ENCODE measurements at regions not wholly inside any gene's neighbourhood (a gene's known extent, or its start where the extent isn't known, plus 50 kb on each side); places are given as distances from the start of the nearest gene placed in this dataset.
"Not testable (repeated sequence)": the region's sequence is repeated elsewhere in the genome, so short reads cannot be mapped to it uniquely, and the experiment has no call there.

GRCh38 chr4:183816882-183817509 lies 88.1 kb upstream of the STOX2 start:
- H3K36me3 ChIP-seq (ENCODE audit: insufficient read depth, low read length) = no peaks in the 10 kb centered on the region
- H3K27me3 ChIP-seq (ENCODE audit: control insufficient read depth in 1 of 2, insufficient read depth in 2 of 2, low read length in 2 of 2) = no peaks in the 10 kb centered on the region
- no peak overlapping the region for H3K9ac ChIP-seq (ENCODE audit: low read length)
- no peak overlapping the region for H3K4me3 ChIP-seq (ENCODE audit: low read depth in 1 of 2, low read length in 2 of 2)
- no peaks in the 10 kb centered on the region for H3K9me3 ChIP-seq (ENCODE audit: low read length)
- H3K4me1 ChIP-seq (ENCODE audit: insufficient read depth, low read length) = no peaks in the 10 kb centered on the region
- H3K27ac ChIP-seq (ENCODE audit: low read depth, low read length) = no peak overlapping the region

GRCh38 chr4:183818591-183818990 lies 86.5 kb upstream of the STOX2 start:
- not testable (repeated sequence) for H3K9ac ChIP-seq (ENCODE audit: low read length); H3K27ac ChIP-seq (ENCODE audit: low read depth, low read length); H3K27me3 ChIP-seq (ENCODE audit: control insufficient read depth in 1 of 2, insufficient read depth in 2 of 2, low read length in 2 of 2); H3K9me3 ChIP-seq (ENCODE audit: low read length); H3K36me3 ChIP-seq (ENCODE audit: insufficient read depth, low read length); H3K4me3 ChIP-seq (ENCODE audit: low read depth in 1 of 2, low read length in 2 of 2); H3K4me1 ChIP-seq (ENCODE audit: insufficient read depth, low read length)

- no peaks in the 10 kb centered on the region for H3K9me3 ChIP-seq (ENCODE audit: low read length)
- no peaks in the 10 kb centered on the region for H3K27me3 ChIP-seq (ENCODE audit: control insufficient read depth in 1 of 2, insufficient read depth in 2 of 2, low read length in 2 of 2)
- no peaks in the 10 kb centered on the region for H3K36me3 ChIP-seq (ENCODE audit: insufficient read depth, low read length)
- no peaks in the 10 kb centered on the region for H3K4me1 ChIP-seq (ENCODE audit: insufficient read depth, low read length)
- no peak overlapping the region for H3K9ac ChIP-seq (ENCODE audit: low read length)
- no peak overlapping the region for H3K4me3 ChIP-seq (ENCODE audit: low read depth in 1 of 2, low read length in 2 of 2)
- no peak overlapping the region for H3K27ac ChIP-seq (ENCODE audit: low read depth, low read length)
Measured at GRCh38 chr4:183821076-183821853, 83.8 kb upstream of the STOX2 start.

GRCh38 chr4:183823434-183823833 lies 81.7 kb upstream of the STOX2 start:
- Histone ChIP-seq H3K36me3 (ENCODE audit: insufficient read depth, low read length) (no peaks in the 10 kb centered on the region), H3K4me3 (ENCODE audit: low read depth in 1 of 2, low read length in 2 of 2) (no peak overlapping the region), H3K9ac (ENCODE audit: low read length) (no peak overlapping the region), H3K4me1 (ENCODE audit: insufficient read depth, low read length) (no peaks in the 10 kb centered on the region), H3K27me3 (ENCODE audit: control insufficient read depth in 1 of 2, insufficient read depth in 2 of 2, low read length in 2 of 2) (no peaks in the 10 kb centered on the region), H3K27ac (ENCODE audit: low read depth, low read length) (no peak overlapping the region), H3K9me3 (ENCODE audit: low read length) (no peaks in the 10 kb centered on the region)

- Histone ChIP-seq H3K9me3 (ENCODE audit: low read length) (no peaks in the 10 kb centered on the region), H3K9ac (ENCODE audit: low read length) (no peak overlapping the region), H3K36me3 (ENCODE audit: insufficient read depth, low read length) (no peaks in the 10 kb centered on the region), H3K27ac (ENCODE audit: low read depth, low read length) (no peak overlapping the region), H3K4me3 (ENCODE audit: low read depth in 1 of 2, low read length in 2 of 2) (no peak overlapping the region), H3K27me3 (ENCODE audit: control insufficient read depth in 1 of 2, insufficient read depth in 2 of 2, low read length in 2 of 2) (no peaks in the 10 kb centered on the region), H3K4me1 (ENCODE audit: insufficient read depth, low read length) (peaks cover 3% of the 10 kb centered on the region)
Measured at GRCh38 chr4:183825346-183825745, 79.8 kb upstream of the STOX2 start.

- Histone ChIP-seq H3K9me3 (ENCODE audit: low read length) (no peaks in the 10 kb centered on the region), H3K4me1 (ENCODE audit: insufficient read depth, low read length) (peaks cover 10% of the 10 kb centered on the region), H3K36me3 (ENCODE audit: insufficient read depth, low read length) (no peaks in the 10 kb centered on the region), H3K27ac (ENCODE audit: low read depth, low read length) (no peak overlapping the region), H3K4me3 (ENCODE audit: low read depth in 1 of 2, low read length in 2 of 2) (no peak overlapping the region), H3K27me3 (ENCODE audit: control insufficient read depth in 1 of 2, insufficient read depth in 2 of 2, low read length in 2 of 2) (no peaks in the 10 kb centered on the region), H3K9ac (ENCODE audit: low read length) (no peak overlapping the region)
Measured at GRCh38 chr4:183826461-183826860, 78.6 kb upstream of the STOX2 start.

GRCh38 chr4:183828125-183828524 lies 77.0 kb upstream of the STOX2 start:
- peaks cover 10% of the 10 kb centered on the region for H3K4me1 ChIP-seq (ENCODE audit: insufficient read depth, low read length)
- H3K27me3 ChIP-seq (ENCODE audit: control insufficient read depth in 1 of 2, insufficient read depth in 2 of 2, low read length in 2 of 2) = no peaks in the 10 kb centered on the region
- no peaks in the 10 kb centered on the region for H3K36me3 ChIP-seq (ENCODE audit: insufficient read depth, low read length)
- H3K9me3 ChIP-seq (ENCODE audit: low read length) = no peaks in the 10 kb centered on the region
- H3K9ac ChIP-seq (ENCODE audit: low read length) = no peak overlapping the region
- H3K27ac ChIP-seq (ENCODE audit: low read depth, low read length) = no peak overlapping the region
- H3K4me3 ChIP-seq (ENCODE audit: low read depth in 1 of 2, low read length in 2 of 2) = no peak overlapping the region

GRCh38 chr4:183828839-183829238 lies 76.3 kb upstream of the STOX2 start:
- Histone ChIP-seq H3K9ac (ENCODE audit: low read length) (no peak overlapping the region), H3K27me3 (ENCODE audit: control insufficient read depth in 1 of 2, insufficient read depth in 2 of 2, low read length in 2 of 2) (no peaks in the 10 kb centered on the region), H3K4me1 (ENCODE audit: insufficient read depth, low read length) (peaks cover 10% of the 10 kb centered on the region), H3K9me3 (ENCODE audit: low read length) (no peaks in the 10 kb centered on the region), H3K27ac (ENCODE audit: low read depth, low read length) (no peak overlapping the region), H3K4me3 (ENCODE audit: low read depth in 1 of 2, low read length in 2 of 2) (no peak overlapping the region), H3K36me3 (ENCODE audit: insufficient read depth, low read length) (no peaks in the 10 kb centered on the region)

GRCh38 chr4:183830438-183830985 lies 74.6 kb upstream of the STOX2 start:
- Histone ChIP-seq H3K4me1 (ENCODE audit: insufficient read depth, low read length) (peaks cover 10% of the 10 kb centered on the region), H3K9me3 (ENCODE audit: low read length) (no peaks in the 10 kb centered on the region), H3K27ac (ENCODE audit: low read depth, low read length) (no peak overlapping the region), H3K36me3 (ENCODE audit: insufficient read depth, low read length) (no peaks in the 10 kb centered on the region), H3K4me3 (ENCODE audit: low read depth in 1 of 2, low read length in 2 of 2) (no peak overlapping the region), H3K9ac (ENCODE audit: low read length) (no peak overlapping the region), H3K27me3 (ENCODE audit: control insufficient read depth in 1 of 2, insufficient read depth in 2 of 2, low read length in 2 of 2) (no peaks in the 10 kb centered on the region)

GRCh38 chr4:183831026-183831446 lies 74.1 kb upstream of the STOX2 start:
- H3K27ac ChIP-seq (ENCODE audit: low read depth, low read length) = no peak overlapping the region
- no peaks in the 10 kb centered on the region for H3K27me3 ChIP-seq (ENCODE audit: control insufficient read depth in 1 of 2, insufficient read depth in 2 of 2, low read length in 2 of 2)
- no peaks in the 10 kb centered on the region for H3K9me3 ChIP-seq (ENCODE audit: low read length)

GRCh38 chr4:183831683-183832082 lies 73.4 kb upstream of the STOX2 start:
- Histone ChIP-seq H3K4me3 (ENCODE audit: low read depth in 1 of 2, low read length in 2 of 2) (no peak overlapping the region), H3K27ac (ENCODE audit: low read depth, low read length) (no peak overlapping the region), H3K9me3 (ENCODE audit: low read length) (no peaks in the 10 kb centered on the region), H3K36me3 (ENCODE audit: insufficient read depth, low read length) (no peaks in the 10 kb centered on the region), H3K27me3 (ENCODE audit: control insufficient read depth in 1 of 2, insufficient read depth in 2 of 2, low read length in 2 of 2) (no peaks in the 10 kb centered on the region), H3K4me1 (ENCODE audit: insufficient read depth, low read length) (peaks cover 10% of the 10 kb centered on the region), H3K9ac (ENCODE audit: low read length) (no peak overlapping the region)

More at GRCh38 chr4:183831026-183831446, 74.1 kb upstream of the STOX2 start:
- H3K9ac ChIP-seq (ENCODE audit: low read length) = no peak overlapping the region
- H3K4me1 ChIP-seq (ENCODE audit: insufficient read depth, low read length) = peaks cover 10% of the 10 kb centered on the region
- no peaks in the 10 kb centered on the region for H3K36me3 ChIP-seq (ENCODE audit: insufficient read depth, low read length)
- H3K4me3 ChIP-seq (ENCODE audit: low read depth in 1 of 2, low read length in 2 of 2) = no peak overlapping the region

All from muscle layer of colon (tissue), 2 donors.